ENCODE measurements at regions not wholly inside any gene's neighbourhood (a gene's known extent, or its start where the extent isn't known, plus 50 kb on each side); places are given as distances from the start of the nearest gene placed in this dataset.

DNA sequence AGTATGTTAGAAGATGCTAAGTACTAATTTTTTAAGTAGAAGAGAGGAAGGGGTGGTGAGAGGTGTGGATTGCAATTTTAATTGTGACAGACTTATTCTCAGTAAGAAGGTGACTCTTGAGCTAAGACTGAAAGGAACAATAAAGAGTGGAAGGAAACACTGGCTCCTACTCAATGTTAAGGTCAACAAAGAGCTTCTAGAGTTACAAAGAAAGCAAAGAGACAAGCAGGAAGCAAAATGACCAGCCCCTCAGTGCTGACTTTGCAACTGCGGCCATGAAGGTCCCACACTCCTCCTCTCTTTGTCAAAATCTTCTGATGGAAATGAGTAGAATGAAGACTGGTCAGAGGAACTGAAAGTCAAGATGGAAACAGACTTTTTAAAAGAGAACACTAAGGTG lies 79.9 kb upstream of the FOXI2 start:
- TF ChIP-seq POLR2A (IDR thresholded peaks at IDR 0.05), result no peak
- no peak for TF ChIP-seq CTCF (IDR thresholded peaks at IDR 0.05)
- TF ChIP-seq EP300 (IDR thresholded peaks at IDR 0.05; ENCODE audit: low read depth), result no peak

Data from transverse colon (tissue), 3 donors.